Neural progenitor cell (in vitro differentiated cells): ENCODE measurements at regions not wholly inside any gene's neighbourhood (a gene's known extent, or its start where the extent isn't known, plus 50 kb on each side); places are given as distances from the start of the nearest gene placed in this dataset.

Experiments
- CTCF ChIP-seq: fragments of 200-600 bp; sonication (generic); IDR thresholded peaks from 2 replicates; pipeline ENCODE4 v1.5.1; 2017; ENCODE audit warnings: antibody characterized with exemption, mild to moderate bottlenecking
- EZH2 ChIP-seq: fragments of 200-600 bp; sonication (generic); IDR thresholded peaks from 2 replicates; pipeline ENCODE4 v1.6.1; 2017; ENCODE audit warnings: antibody characterized with exemption, mild to moderate bottlenecking, moderate library complexity
- EZH2phosphoT487 ChIP-seq: fragments of 200-600 bp; sonication (generic); IDR thresholded peaks from 2 replicates; pipeline ENCODE4 v1.6.1; 2017; ENCODE audit warnings: antibody characterized with exemption

GRCh38 chr1:25090707-25091422 lies 141.4 kb downstream of the SYF2 start:
- no peak for TF ChIP-seq CTCF
- no peak for TF ChIP-seq EZH2
- TF ChIP-seq EZH2phosphoT487: no peak
